SKM-1 treated with dmso at 0.1 percent for 144 hours (cell line): ENCODE measurements at regions not wholly inside any gene's neighbourhood (a gene's known extent, or its start where the extent isn't known, plus 50 kb on each side); places are given as distances from the start of the nearest gene placed in this dataset.

ENCODE experiments used
- DNase-seq: peaks from one replicate; lab custom pipeline; 2025; ENCODE audit not compliant: unreplicated experiment; lab: John Stamatoyannopoulos, UW

GRCh38 chr5:18023986-18024385 lies 389.7 kb downstream of the TAF11L14 start:
- no peak for DNase-seq

GRCh38 chr5:18024542-18024941 lies 390.3 kb downstream of the TAF11L14 start:
- DNase-seq: no peak

- no peak for DNase-seq
These were observed 393.1 kb downstream of the TAF11L14 start for GRCh38 chr5:18027241-18027867.

GRCh38 chr5:18028036-18028435 lies 393.8 kb downstream of the TAF11L14 start:
- no peak for DNase-seq

GRCh38 chr5:18032744-18033143 lies 398.5 kb downstream of the TAF11L14 start:
- DNase-seq: no peak

GRCh38 chr5:18036531-18036930 lies 402.3 kb downstream of the TAF11L14 start:
- DNase-seq: no peak

GRCh38 chr5:18037718-18038117 lies 403.5 kb downstream of the TAF11L14 start:
- no peak for DNase-seq

- DNase-seq: no peak
These were observed 409.1 kb downstream of the TAF11L14 start for GRCh38 chr5:18043344-18043743.

- DNase-seq: no peak
These were observed 414.2 kb downstream of the TAF11L14 start for GRCh38 chr5:18048449-18048848.

GRCh38 chr5:18050345-18050744 lies 416.1 kb downstream of the TAF11L14 start:
- no peak for DNase-seq

- DNase-seq: no peak
These were observed 416.5 kb downstream of the TAF11L14 start for GRCh38 chr5:18050776-18051175.

- no peak for DNase-seq
These were observed 417.7 kb downstream of the TAF11L14 start for GRCh38 chr5:18051953-18052352.

- no peak for DNase-seq
These were observed 418.3 kb downstream of the TAF11L14 start for GRCh38 chr5:18052569-18052968.

GRCh38 chr5:18057725-18058124 lies 423.5 kb downstream of the TAF11L14 start:
- DNase-seq: no peak

- DNase-seq: no peak
These were observed 433.4 kb downstream of the TAF11L14 start for GRCh38 chr5:18067615-18068014.

- no peak for DNase-seq
These were observed 434.6 kb downstream of the TAF11L14 start for GRCh38 chr5:18068826-18069225.

GRCh38 chr5:18069790-18070189 lies 435.5 kb downstream of the TAF11L14 start:
- no peak for DNase-seq

GRCh38 chr5:18072600-18072999 lies 438.3 kb downstream of the TAF11L14 start:
- DNase-seq: no peak

- DNase-seq: no peak
These were observed 440.7 kb downstream of the TAF11L14 start for GRCh38 chr5:18074961-18075360.

- DNase-seq: no peak
These were observed 443.9 kb downstream of the TAF11L14 start for GRCh38 chr5:18078157-18078556.

GRCh38 chr5:18079831-18080230 lies 445.6 kb downstream of the TAF11L14 start:
- no peak for DNase-seq

- DNase-seq: no peak
These were observed 453.8 kb downstream of the TAF11L14 start for GRCh38 chr5:18088020-18088579.

GRCh38 chr5:18090177-18090576 lies 455.9 kb downstream of the TAF11L14 start:
- no peak for DNase-seq
